ENCODE measurements at regions not wholly inside any gene's neighbourhood (a gene's known extent, or its start where the extent isn't known, plus 50 kb on each side); places are given as distances from the start of the nearest gene placed in this dataset.

- H3K36me3 ChIP-seq, result no peaks in the 10 kb centered on the region
- no peak overlapping the region for H3K27ac ChIP-seq
- H3K9me3 ChIP-seq, result no peaks in the 10 kb centered on the region
- H3K27me3 ChIP-seq, result no peaks in the 10 kb centered on the region
- 87 to 91% (median 89%) methylated on average over 3 of the region's 3 CpGs for WGBS, 5 donors
- H3K4me1 ChIP-seq, result peaks cover 0 to 3% (median 0%) of the 10 kb centered on the region in 4 donors
- no peak for DNase-seq
- TF ChIP-seq POLR2AphosphoS5 (IDR thresholded peaks at IDR 0.05), result no peak
- TF ChIP-seq POLR2A (IDR thresholded peaks at IDR 0.05), result no peak
- no peak for TF ChIP-seq EP300 (IDR thresholded peaks at IDR 0.05)
- TF ChIP-seq, protein P1, sequence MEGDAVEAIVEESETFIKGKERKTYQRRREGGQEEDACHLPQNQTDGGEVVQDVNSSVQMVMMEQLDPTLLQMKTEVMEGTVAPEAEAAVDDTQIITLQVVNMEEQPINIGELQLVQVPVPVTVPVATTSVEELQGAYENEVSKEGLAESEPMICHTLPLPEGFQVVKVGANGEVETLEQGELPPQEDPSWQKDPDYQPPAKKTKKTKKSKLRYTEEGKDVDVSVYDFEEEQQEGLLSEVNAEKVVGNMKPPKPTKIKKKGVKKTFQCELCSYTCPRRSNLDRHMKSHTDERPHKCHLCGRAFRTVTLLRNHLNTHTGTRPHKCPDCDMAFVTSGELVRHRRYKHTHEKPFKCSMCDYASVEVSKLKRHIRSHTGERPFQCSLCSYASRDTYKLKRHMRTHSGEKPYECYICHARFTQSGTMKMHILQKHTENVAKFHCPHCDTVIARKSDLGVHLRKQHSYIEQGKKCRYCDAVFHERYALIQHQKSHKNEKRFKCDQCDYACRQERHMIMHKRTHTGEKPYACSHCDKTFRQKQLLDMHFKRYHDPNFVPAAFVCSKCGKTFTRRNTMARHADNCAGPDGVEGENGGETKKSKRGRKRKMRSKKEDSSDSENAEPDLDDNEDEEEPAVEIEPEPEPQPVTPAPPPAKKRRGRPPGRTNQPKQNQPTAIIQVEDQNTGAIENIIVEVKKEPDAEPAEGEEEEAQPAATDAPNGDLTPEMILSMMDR (IDR thresholded peaks at IDR 0.05), result no peak
- intact Hi-C loops (cut with DNase I; ENCODE audit: low total_unique reads), result no loop called here
- no peak overlapping the region for H3K4me3 ChIP-seq
Observed at GRCh38 chr1:168370586-168370985, 89.9 kb downstream of the TBX19 start.

- H3K4me1 ChIP-seq, result peaks cover 0 to 3% (median 0%) of the 10 kb centered on the region in 4 donors
- 90 to 95% (median 93%) methylated on average over 5 of the region's 5 CpGs for WGBS, 5 donors
- TF ChIP-seq POLR2AphosphoS5 (IDR thresholded peaks at IDR 0.05) (no peak), EP300 (IDR thresholded peaks at IDR 0.05) (no peak), POLR2A (IDR thresholded peaks at IDR 0.05) (no peak)
- TF ChIP-seq, protein P1 (IDR thresholded peaks at IDR 0.05), result no peak
Observed at GRCh38 chr1:168369655-168370054, 89.0 kb downstream of the TBX19 start.

GRCh38 chr1:168368131-168368530, 87.5 kb downstream of the TBX19 start:
- H3K9me3 ChIP-seq, result no peaks in the 10 kb centered on the region
- TF ChIP-seq, protein P1 (IDR thresholded peaks at IDR 0.05), result no peak
- H3K36me3 ChIP-seq, result no peaks in the 10 kb centered on the region
- H3K4me1 ChIP-seq, result peaks cover 0 to 3% (median 0%) of the 10 kb centered on the region in 4 donors
- WGBS, 5 donors, result 32 to 60% (median 50%) methylated on average over 1 of the region's 1 CpG
- no peak overlapping the region for H3K4me3 ChIP-seq
- H3K27ac ChIP-seq, result no peak overlapping the region
- intact Hi-C loops (cut with DNase I; ENCODE audit: low total_unique reads), result no loop called here
- H3K27me3 ChIP-seq, result no peaks in the 10 kb centered on the region
- DNase-seq, result no peak

More at GRCh38 chr1:168369655-168370054, 89.0 kb downstream of the TBX19 start:
- no peak overlapping the region for H3K27ac ChIP-seq
- intact Hi-C loops (cut with DNase I; ENCODE audit: low total_unique reads), result no loop called here
- no peak for DNase-seq
- no peak overlapping the region for H3K4me3 ChIP-seq
- H3K36me3 ChIP-seq, result no peaks in the 10 kb centered on the region
- no peaks in the 10 kb centered on the region for H3K27me3 ChIP-seq
- H3K9me3 ChIP-seq, result no peaks in the 10 kb centered on the region

- 58 to 69% (median 62%) methylated on average over 9 of the region's 9 CpGs for WGBS, 5 donors
- H3K9me3 ChIP-seq, result no peaks in the 10 kb centered on the region
- intact Hi-C loops (cut with DNase I; ENCODE audit: low total_unique reads), result no loop called here
- H3K4me1 ChIP-seq, result peaks cover 0 to 5% (median 2%) of the 10 kb centered on the region in 4 donors
- DNase-seq, result peak in 1 of 2 donors; percentile 49
- no peak overlapping the region for H3K4me3 ChIP-seq
- no peaks in the 10 kb centered on the region for H3K36me3 ChIP-seq
- H3K27me3 ChIP-seq, result no peaks in the 10 kb centered on the region
- H3K27ac ChIP-seq, result no peak overlapping the region
- TF ChIP-seq, protein P1 (IDR thresholded peaks at IDR 0.05), result peak in 1 of 7 experiments; percentile 19
- TF ChIP-seq POLR2A (IDR thresholded peaks at IDR 0.05), result no peak
Observed at GRCh38 chr1:168365719-168366479, 85.2 kb downstream of the TBX19 start.

Small RNAs in the stretch of these regions (small RNA-seq; reads per million reads assigned to genes)
- 0 reads per million in 4 donors for gene MIR557
